Heart right ventricle (tissue), 16 donors: ENCODE measurements at regions not wholly inside any gene's neighbourhood (a gene's known extent, or its start where the extent isn't known, plus 50 kb on each side); places are given as distances from the start of the nearest gene placed in this dataset.
"Not testable (repeated sequence)": the region's sequence is repeated elsewhere in the genome, so short reads cannot be mapped to it uniquely, and the experiment has no call there.

ENCODE experiments used
- ATAC-seq, 8 donors: fragments of 200-7000 bp; cut with Tn5 transposase; one replicate each; pipeline ENCODE4 v1.9.1; 2020; ENCODE audit warnings: mild to moderate bottlenecking in 8 of 8, moderate library complexity in 8 of 8, moderate number of reproducible peaks in 1 of 8
- DNase-seq, 2 donors: peaks; one replicate each; pipeline ENCODE4 v3.0.0-alpha.2; 2020
- H3K27ac ChIP-seq, 10 donors: fragments of 200-600 bp; sonication (generic) in 2 of 10; one replicate each; pipeline versions ENCODE4 v1.5.0 to v1.8.0; 2020 to 2022; ENCODE audit warnings: mild to moderate bottlenecking in 3 of 10
- H3K27me3 ChIP-seq, 7 donors: fragments of 200-600 bp; one replicate each; pipeline ENCODE4 v1.8.0; 2021 to 2022; ENCODE audit warnings: mild to moderate bottlenecking in 2 of 7
- H3K36me3 ChIP-seq, 9 donors: fragments of 200-600 bp; sonication (generic) in 1 of 9; one replicate each; pipeline versions ENCODE4 v1.5.0 to v1.8.0; 2020 to 2022; ENCODE audit warnings: mild to moderate bottlenecking in 2 of 9
- H3K4me1 ChIP-seq, 9 donors: fragments of 200-600 bp; sonication (generic) in 1 of 9; one replicate each; pipeline versions ENCODE4 v1.5.0 to v1.8.0; 2020 to 2022; ENCODE audit warnings: mild to moderate bottlenecking in 4 of 9
- H3K4me3 ChIP-seq, 10 donors: fragments of 200-600 bp; sonication (generic) in 2 of 10; one replicate each; pipeline versions ENCODE4 v1.5.0 to v1.8.0; 2020 to 2022; ENCODE audit warnings: mild to moderate bottlenecking in 7 of 10, moderate library complexity in 2 of 10
- H3K9me3 ChIP-seq, 11 donors: fragments of 200-600 bp in 10 of 11; sonication (generic) in 2 of 11; one replicate each; pipeline versions ENCODE4 v1.5.0 to v1.8.0; 2013 to 2022; ENCODE audit warnings: mild to moderate bottlenecking in 2 of 11, control low read depth in 1 of 11, moderate library complexity in 1 of 11
- CTCF ChIP-seq, 9 donors: fragments of 200-600 bp; sonication (generic) in 2 of 9; IDR thresholded peaks; one replicate each; pipeline versions ENCODE4 v1.5.0 to v1.8.0; 2021 to 2022; ENCODE audit warnings: antibody characterized with exemption in 9 of 9, mild to moderate bottlenecking in 5 of 9, moderate library complexity in 1 of 9
- WGBS, 2 donors: extraction: QIAGEN DNeasy Blood & Tissue Kit; methylation state at CpG; one replicate each; pipeline ENCODE4 v1.1.7; 2013; ENCODE audit warnings: inconsistent platforms in 1 of 2; 5-methylcytosine and 5-hydroxymethylcytosine counted together
- intact Hi-C, 10 donors: fragments of 100-400 bp; cut with DNase I; formaldehyde crosslinking; loops; one replicate each; pipeline versions ENCODE4 v1.11.1 to v1.14.2; 2022
- donor health status: Arrhythmogenic right ventricular cardiomyopathy.
- donor health status: ischemic (EF 13 %, LVEDD 7.1; RV severe dilation, severe dysfunction).
- donor health status: healthy with polysubstance abuse.
- donor health status: DM: no; HTN: yes; CAD: no.
- donor health status: DM: no; HTN: no; CAD: no.
- donor health status: ischemic (EF 25% LVEDD 6.9; RV normal size, moderate dysfunction).
- donor health status: ischemic (EF 25% LVEDD 5.7; RV mildly dilated, moderate dysfunction).
- donor health status: healthy.
- donor health status: DM: yes; HTN: yes; CAD: no.
- donor health status: Ischemic cardiomyopathy.
- donor health status: ischemic (EF 35%, LVEDD 5.7; RV mildly dilated, moderate dysfunction).
- donor health status: nonischemic (EF 11% LVEDD 7.7; RV severe dilation, severe dysfunction).
- donor health status: DM: yes; HTN: yes; CAD: no.
- donor health status: PGD.
- donor health status: ischemic (EF 29% LVEDD 5.4; RV normal size, mild dysfunction).
- donor health status: nonischemic (EF 23%, LVEDD 6.1; RV moderate dilation, normal function).

GRCh38 chr1:55870106-55870505 lies 654.9 kb upstream of the USP24 start:
- ATAC-seq (no peak), DNase-seq (no peak)
- H3K27me3 ChIP-seq, result no peaks in the 10 kb centered on the region
- no peaks in the 10 kb centered on the region for H3K36me3 ChIP-seq
- H3K27ac ChIP-seq, result no peak overlapping the region
- TF ChIP-seq CTCF (IDR thresholded peaks at IDR 0.05), result no peak
- no peaks in the 10 kb centered on the region for H3K9me3 ChIP-seq
- H3K4me1 ChIP-seq, result peaks cover 0 to 20% (median 5%) of the 10 kb centered on the region in 9 donors
- H3K4me3 ChIP-seq, result no peak overlapping the region
- intact Hi-C loops, result no loop called here

GRCh38 chr1:55869065-55869464 lies 653.9 kb upstream of the USP24 start:
- no peaks in the 10 kb centered on the region for H3K9me3 ChIP-seq
- no peak for TF ChIP-seq CTCF (IDR thresholded peaks at IDR 0.05)
- no peaks in the 10 kb centered on the region for H3K36me3 ChIP-seq
- H3K27ac ChIP-seq, result no peak overlapping the region
- DNase-seq (peak; percentile 52 to 54), ATAC-seq (peak in 6 of 8 donors; percentile 42 to 82 (median 61))
- 36% methylated on average over 1 of the region's 1 CpG for WGBS, 2 donors
- H3K4me1 ChIP-seq, result peaks cover 0 to 20% (median 5%) of the 10 kb centered on the region in 9 donors
- H3K4me3 ChIP-seq, result no peak overlapping the region
- intact Hi-C loops, result loop anchor here in 1 of 10 donors (10.0 kb wide), 1 partner anchor 716 kb away; no protein-coding TSS in a partner anchor
- no peaks in the 10 kb centered on the region for H3K27me3 ChIP-seq

- intact Hi-C loops, result loop anchor here in 1 of 10 donors (10.0 kb wide), 1 partner anchor 717 kb away; no protein-coding TSS in a partner anchor
- DNase-seq, result no peak
- TF ChIP-seq CTCF (IDR thresholded peaks at IDR 0.05), result peak in 1 of 9 donors; percentile 21
- WGBS, 2 donors, result 58 to 67% methylated on average over 2 of the region's 2 CpGs
- H3K27me3 ChIP-seq, result no peaks in the 10 kb centered on the region
- peak overlapping the region in 1 of 10 donors; percentile 17 for H3K27ac ChIP-seq
- H3K9me3 ChIP-seq, result no peaks in the 10 kb centered on the region
- no peaks in the 10 kb centered on the region for H3K36me3 ChIP-seq
- no peak overlapping the region for H3K4me3 ChIP-seq
- ATAC-seq, result peak in 2 of 8 donors; percentile 25 to 50
- peaks cover 0 to 20% (median 5%) of the 10 kb centered on the region in 9 donors for H3K4me1 ChIP-seq
Measured at GRCh38 chr1:55868026-55868425, 652.9 kb upstream of the USP24 start.

GRCh38 chr1:55867304-55867843 lies 652.2 kb upstream of the USP24 start:
- ATAC-seq (peak in 3 of 8 donors; percentile 11 to 53 (median 43)), DNase-seq (no peak)
- 87 to 89% methylated on average over 3 of the region's 3 CpGs for WGBS, 2 donors
- Histone ChIP-seq H3K4me1 (peaks cover 0 to 20% (median 5%) of the 10 kb centered on the region in 9 donors), H3K9me3 (no peaks in the 10 kb centered on the region), H3K36me3 (no peaks in the 10 kb centered on the region), H3K27ac (no peak overlapping the region), H3K4me3 (no peak overlapping the region), H3K27me3 (no peaks in the 10 kb centered on the region)
- TF ChIP-seq CTCF (IDR thresholded peaks at IDR 0.05), result no peak
- intact Hi-C loops, result loop anchor here in 1 of 10 donors (10.0 kb wide), 1 partner anchor 717 kb away; no protein-coding TSS in a partner anchor

GRCh38 chr1:55865778-55866177 lies 650.6 kb upstream of the USP24 start:
- 92 to 94% methylated on average over 7 of the region's 7 CpGs for WGBS, 2 donors
- H3K27ac ChIP-seq, DNase-seq, ATAC-seq, H3K9me3 ChIP-seq, H3K27me3 ChIP-seq, H3K36me3 ChIP-seq, H3K4me3 ChIP-seq: not testable (repeated sequence)
- intact Hi-C loops, result loop anchor here in 1 of 10 donors (10.0 kb wide), 1 partner anchor 719 kb away; no protein-coding TSS in a partner anchor
- H3K4me1 ChIP-seq, result peaks cover 0 to 24% (median 7%) of the 10 kb centered on the region in 9 donors
